ENCODE measurements at regions not wholly inside any gene's neighbourhood (a gene's known extent, or its start where the extent isn't known, plus 50 kb on each side); places are given as distances from the start of the nearest gene placed in this dataset.

GRCh38 chr2:58914733-58915505 is 673.8 kb upstream of the FANCL start:
- no peak for DNase-seq

- DNase-seq = no peak
These were observed 672.1 kb upstream of the FANCL start for GRCh38 chr2:58913082-58913726.

- no peak for DNase-seq
These were observed 670.8 kb upstream of the FANCL start for GRCh38 chr2:58911877-58912276.

- no peak for DNase-seq
These were observed 667.5 kb upstream of the FANCL start for GRCh38 chr2:58908501-58909154.

- no peak for DNase-seq
These were observed 666.5 kb upstream of the FANCL start for GRCh38 chr2:58907644-58908043.

- no peak for DNase-seq
These were observed 665.0 kb upstream of the FANCL start for GRCh38 chr2:58906081-58906645.

GRCh38 chr2:58904095-58904494 is 663.0 kb upstream of the FANCL start:
- no peak for DNase-seq

GRCh38 chr2:58903427-58903826 is 662.3 kb upstream of the FANCL start:
- DNase-seq = no peak

- DNase-seq = no peak
These were observed 659.3 kb upstream of the FANCL start for GRCh38 chr2:58900246-58901027.

- DNase-seq = no peak
These were observed 658.6 kb upstream of the FANCL start for GRCh38 chr2:58899692-58900091.

- DNase-seq = no peak
These were observed 655.5 kb upstream of the FANCL start for GRCh38 chr2:58896638-58897037.

GRCh38 chr2:58895857-58896256 is 654.7 kb upstream of the FANCL start:
- DNase-seq = no peak

GRCh38 chr2:58893656-58894351 is 652.7 kb upstream of the FANCL start:
- no peak for DNase-seq

- DNase-seq = no peak
These were observed 650.8 kb upstream of the FANCL start for GRCh38 chr2:58891828-58892377.

- no peak for DNase-seq
These were observed 649.9 kb upstream of the FANCL start for GRCh38 chr2:58890865-58891525.

- no peak for DNase-seq
These were observed 644.9 kb upstream of the FANCL start for GRCh38 chr2:58886009-58886408.

- no peak for DNase-seq
These were observed 638.7 kb upstream of the FANCL start for GRCh38 chr2:58879834-58880233.

- no peak for DNase-seq
These were observed 637.7 kb upstream of the FANCL start for GRCh38 chr2:58878778-58879177.

GRCh38 chr2:58876126-58876525 is 635.0 kb upstream of the FANCL start:
- no peak for DNase-seq

GRCh38 chr2:58875436-58875835 is 634.3 kb upstream of the FANCL start:
- no peak for DNase-seq

- DNase-seq = no peak
These were observed 630.5 kb upstream of the FANCL start for GRCh38 chr2:58871469-58872142.
